ENCODE measurements at regions not wholly inside any gene's neighbourhood (a gene's known extent, or its start where the extent isn't known, plus 50 kb on each side); places are given as distances from the start of the nearest gene placed in this dataset.
"Not testable (repeated sequence)": the region's sequence is repeated elsewhere in the genome, so short reads cannot be mapped to it uniquely, and the experiment has no call there.

DNA sequence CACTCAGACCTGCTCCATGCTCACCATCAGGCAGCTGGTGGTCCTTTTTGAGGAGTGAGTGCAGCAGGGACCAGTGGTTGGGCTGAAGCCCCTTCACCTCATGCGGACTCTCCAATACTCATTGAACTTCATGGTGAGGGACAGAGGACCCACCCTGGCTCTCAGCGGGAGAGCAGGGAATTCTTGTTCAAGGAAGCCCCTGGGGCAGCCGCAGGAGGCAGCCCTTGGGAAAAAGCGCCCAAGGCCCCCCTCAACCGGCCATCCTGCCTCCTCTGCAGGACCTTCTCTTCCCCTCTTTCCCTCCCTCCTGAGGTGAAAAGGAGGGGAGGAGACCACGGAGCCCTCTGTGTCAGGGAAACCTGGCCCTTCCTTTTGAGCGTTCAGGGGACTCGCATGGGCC, 4510.9 kb upstream of the OR11H1 start:
- DNase-seq; intact Hi-C loops (cut with DNase I): not testable (repeated sequence)
- ATAC-seq: peak in 1 of 2 donors; percentile 37

DNA sequence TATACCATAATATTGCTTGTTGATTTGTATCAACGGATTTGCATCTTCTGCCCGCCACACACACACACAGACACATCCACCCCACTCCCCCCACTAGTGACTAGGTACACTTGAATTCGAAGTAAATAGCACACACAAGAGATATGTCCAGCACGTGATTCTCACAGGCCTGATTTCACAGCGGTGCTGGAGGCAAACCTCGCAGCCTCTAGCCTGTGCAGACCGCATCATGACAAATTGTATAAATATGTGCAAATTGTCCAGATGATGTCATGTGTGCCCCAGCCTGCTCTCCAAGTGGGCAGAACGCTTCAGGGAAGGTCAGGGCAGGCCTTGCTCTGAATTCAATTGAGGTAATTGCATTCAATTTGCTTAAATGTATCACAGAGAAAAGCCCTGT, 4507.5 kb upstream of the OR11H1 start:
- ATAC-seq: peak in 1 of 2 donors; percentile 7
- DNase-seq; intact Hi-C loops (cut with DNase I): not testable (repeated sequence)

DNA sequence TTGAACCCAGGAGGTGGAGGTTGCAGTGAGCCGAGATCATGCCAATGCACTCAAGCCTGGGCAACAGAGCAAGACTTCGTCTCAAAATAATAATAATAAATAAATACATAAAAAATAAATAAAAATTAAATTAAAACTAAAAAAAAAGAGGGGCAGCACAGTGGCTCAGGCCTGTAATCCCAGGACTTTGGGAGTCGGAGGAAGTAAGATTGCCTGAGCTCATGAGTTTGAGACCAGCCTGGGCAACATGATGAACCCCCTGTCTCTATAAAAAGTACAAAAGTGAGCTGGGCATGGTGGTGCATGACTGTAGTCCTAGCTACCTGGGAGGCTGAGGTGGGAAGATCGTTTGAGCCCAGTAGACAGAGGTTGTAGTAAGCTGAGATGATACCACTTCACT, 4501.5 kb upstream of the OR11H1 start:
- intact Hi-C loops (cut with DNase I); ATAC-seq; DNase-seq: not testable (repeated sequence)

DNA sequence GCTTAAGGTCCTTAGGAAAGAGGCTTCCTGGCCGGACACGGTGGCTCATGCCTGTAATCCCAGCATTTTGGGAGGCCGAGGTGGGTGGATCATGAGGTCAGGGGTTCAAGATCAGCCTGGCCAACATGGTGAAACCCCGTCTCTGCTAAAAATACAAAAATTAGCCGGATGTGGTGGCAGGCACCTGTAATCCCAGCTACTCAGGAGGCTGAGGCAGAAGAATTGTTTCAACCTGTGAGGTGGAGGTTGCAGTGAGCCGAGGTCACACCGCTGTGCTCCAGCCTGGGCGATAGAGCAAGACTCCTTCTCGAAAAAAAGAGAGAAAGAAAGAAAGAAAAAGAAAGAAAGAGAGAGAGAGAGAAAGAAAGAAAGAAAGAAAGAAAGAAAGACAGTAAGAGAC, 4500.9 kb upstream of the OR11H1 start:
- DNase-seq; ATAC-seq; intact Hi-C loops (cut with DNase I): not testable (repeated sequence)

DNA sequence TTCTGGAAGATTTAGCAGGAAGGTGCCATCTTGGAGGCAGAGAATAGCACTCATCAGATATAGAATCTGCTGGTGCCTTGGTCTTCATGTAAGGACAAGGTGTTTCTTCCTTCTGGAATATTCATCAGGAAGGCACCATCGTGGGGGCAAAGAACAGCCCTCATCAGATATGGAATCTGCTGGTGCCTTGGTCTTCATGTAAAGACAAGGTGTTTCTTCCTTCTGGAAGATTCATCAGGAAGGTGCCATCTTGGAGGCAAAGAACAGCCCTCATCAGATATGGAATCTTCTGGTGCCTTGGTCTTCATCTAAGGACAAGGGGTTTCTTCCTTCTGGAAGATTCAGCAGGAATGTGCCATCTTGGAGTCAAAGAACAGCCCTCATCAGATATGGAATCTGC, 4500.5 kb upstream of the OR11H1 start:
- ATAC-seq; intact Hi-C loops (cut with DNase I); DNase-seq: not testable (repeated sequence)

DNA sequence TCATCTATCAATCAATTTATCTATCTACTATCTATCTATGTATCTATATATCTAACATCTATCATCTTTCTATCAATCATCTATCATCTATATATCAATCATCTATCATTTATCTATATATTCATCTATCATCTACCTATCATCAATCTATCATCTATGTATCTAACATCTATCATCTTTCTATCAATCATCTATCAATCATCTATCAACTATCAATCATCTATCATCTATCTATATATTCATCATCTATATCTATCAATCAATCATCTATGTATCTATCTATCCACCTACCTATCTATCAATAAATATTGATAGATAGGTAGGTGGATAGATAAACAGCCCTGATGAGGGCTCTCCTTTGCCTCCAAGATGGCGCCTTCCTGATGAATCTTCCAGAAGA, 4499.8 kb upstream of the OR11H1 start:
- intact Hi-C loops (cut with DNase I); ATAC-seq; DNase-seq: not testable (repeated sequence)

DNA sequence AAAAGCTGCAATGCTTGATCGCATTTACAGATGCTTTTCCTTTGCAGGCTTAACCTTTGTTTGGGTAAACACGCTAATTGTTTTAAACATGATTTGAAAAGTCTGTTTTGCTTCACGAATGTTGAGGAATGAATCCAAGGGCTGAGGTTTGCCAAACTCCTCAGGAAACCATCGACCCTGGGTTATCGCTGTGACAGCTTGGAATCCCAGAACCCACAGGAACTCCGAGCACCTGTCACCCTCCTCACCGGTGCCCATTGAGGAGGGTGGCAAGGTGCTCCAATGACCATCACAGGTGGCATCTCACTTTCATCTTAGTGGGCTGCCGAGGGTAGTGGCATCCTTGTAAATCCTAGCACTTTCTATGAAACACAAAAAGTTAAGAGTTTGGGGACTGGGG, 4498.5 kb upstream of the OR11H1 start:
- ATAC-seq: peak in 1 of 2 donors; percentile 7
- DNase-seq; intact Hi-C loops (cut with DNase I): not testable (repeated sequence)

DNA sequence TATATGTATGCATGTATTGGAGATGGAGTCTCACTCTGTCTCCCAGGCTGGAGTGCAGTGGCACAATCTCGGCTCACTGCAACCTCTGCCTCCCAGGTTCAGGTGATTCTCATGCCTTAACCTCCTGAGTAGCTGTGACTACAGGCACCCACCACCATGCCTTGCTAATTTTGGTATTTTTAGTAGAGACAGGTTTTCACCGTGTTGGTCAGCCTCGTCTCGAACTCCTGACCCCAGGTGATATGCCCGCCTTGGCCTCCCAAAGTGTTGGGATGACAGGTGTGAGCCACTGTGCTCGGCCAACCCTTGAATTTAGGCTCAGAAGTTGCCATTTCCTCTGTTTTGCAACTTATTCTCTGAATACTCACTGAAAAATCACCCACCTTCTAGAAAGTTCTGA, 4498.0 kb upstream of the OR11H1 start:
- intact Hi-C loops (cut with DNase I); DNase-seq; ATAC-seq: not testable (repeated sequence)

DNA sequence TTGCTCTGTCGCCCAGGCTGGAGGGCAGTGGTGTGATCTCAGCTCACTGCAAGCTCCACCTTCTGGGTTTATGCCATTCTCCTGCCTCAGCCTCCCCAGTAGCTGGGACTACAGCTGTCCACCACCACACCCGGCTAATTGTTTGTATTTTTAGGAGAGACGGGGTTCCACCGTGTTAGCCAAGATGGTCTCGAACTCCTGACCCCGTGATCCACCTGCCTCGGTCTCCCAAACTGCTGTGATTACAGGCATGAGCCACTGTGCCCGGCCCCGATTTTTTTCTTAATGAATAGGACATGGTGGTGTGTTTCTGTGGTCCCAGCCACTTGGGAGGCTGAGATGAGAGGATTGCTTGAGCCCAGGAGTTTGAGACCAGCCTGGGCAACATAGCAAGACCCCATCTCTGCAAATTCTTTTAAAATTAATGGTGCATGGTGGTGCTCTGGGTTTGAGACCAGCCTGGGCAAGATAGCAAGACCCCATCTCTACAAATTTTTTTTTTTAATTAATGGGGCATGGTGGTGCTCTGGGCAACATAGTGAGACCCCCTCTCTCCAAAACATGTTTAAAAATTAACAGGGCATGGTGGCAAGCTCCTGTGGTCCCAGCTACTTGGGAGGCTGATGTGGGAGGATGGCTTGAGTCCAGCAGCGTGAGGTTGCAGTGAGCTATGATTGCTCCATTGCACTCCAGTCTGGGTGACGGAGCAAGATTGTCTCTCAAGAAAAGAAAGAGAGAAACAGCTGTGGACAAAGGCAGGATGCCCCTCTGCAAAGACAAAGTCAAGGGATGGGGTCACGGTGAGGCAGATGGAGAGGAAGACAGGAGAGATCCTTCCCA, 4497.2 kb upstream of the OR11H1 start:
- intact Hi-C loops (cut with DNase I); DNase-seq; ATAC-seq: not testable (repeated sequence)

DNA sequence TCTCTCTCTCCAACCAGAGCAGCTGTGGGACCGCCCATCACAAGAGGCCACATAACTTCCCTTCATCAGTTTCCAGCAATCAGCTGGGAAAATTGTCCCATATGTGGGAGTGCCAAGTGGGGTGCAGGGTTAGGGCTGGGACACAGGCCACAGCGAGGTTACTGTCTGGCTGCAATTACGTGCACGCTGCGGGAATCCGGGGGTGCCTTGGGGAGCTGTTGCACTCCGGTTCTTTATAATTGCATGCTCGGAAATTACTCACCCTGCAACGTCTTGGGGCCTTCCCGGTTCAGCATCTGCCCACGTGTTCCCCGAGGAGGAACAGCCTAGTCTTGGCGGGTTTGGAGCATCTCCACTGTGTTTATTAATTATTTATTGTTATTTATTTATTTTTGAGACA, 4495.9 kb upstream of the OR11H1 start:
- DNase-seq; intact Hi-C loops (cut with DNase I); ATAC-seq: not testable (repeated sequence)

DNA sequence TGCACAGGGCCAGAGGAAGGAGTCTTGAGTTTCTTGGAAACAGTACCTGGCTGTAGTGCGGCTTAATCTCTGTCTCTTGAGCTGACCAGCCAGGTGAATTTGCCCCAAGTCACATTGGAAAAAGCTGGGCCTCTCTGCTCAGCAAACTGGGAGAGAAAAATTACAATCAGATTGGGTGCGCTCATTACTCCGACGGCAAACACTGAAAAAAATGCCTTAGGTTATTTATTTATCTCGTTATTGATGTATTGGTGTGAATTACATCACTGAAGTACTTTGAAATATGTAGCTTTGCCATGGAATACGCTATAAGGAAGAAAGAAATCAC, 4493.4 kb upstream of the OR11H1 start:
- DNase-seq; intact Hi-C loops (cut with DNase I); ATAC-seq: not testable (repeated sequence)

DNA sequence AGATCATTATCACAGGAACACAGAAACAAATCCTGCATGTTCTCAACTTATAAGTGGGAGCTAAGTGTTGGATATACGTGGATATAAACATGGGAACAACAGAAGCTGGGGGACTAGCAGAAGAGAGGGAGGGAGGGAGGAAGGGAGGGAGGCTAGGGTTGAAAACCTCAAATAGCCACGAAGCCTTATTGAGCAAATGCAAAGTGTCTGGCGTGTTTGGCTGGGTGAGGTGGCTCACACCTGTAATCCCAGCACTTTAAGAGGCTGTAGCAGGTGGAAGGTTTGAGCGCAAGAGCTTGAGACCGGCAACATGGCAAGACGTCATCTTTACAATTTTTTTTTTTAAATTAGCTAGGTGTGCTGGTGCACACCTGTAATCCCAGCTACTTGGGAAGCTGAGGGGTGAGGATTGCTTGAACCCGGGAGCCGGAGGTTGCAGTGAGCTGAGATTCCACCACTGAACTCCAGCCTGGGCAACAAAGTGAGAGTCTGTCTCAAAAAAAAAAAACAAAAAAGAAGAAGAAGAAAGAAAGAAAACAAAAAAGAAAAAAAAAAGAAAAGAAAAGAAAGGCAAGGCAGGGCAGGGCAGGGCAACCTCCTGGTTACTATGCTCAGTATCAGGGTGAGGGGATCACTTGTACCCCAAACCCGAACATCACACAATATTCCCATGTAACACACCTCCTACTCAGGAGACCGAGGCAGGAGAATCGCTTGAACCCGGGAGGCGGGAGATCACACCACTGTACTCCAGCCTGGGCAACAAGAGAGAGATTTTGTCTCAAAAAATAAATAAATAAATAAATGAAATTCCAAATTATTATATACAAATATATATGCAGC, 4492.7 kb upstream of the OR11H1 start:
- peak in 1 of 2 donors; percentile 7 for ATAC-seq
- intact Hi-C loops (cut with DNase I); DNase-seq: not testable (repeated sequence)

DNA sequence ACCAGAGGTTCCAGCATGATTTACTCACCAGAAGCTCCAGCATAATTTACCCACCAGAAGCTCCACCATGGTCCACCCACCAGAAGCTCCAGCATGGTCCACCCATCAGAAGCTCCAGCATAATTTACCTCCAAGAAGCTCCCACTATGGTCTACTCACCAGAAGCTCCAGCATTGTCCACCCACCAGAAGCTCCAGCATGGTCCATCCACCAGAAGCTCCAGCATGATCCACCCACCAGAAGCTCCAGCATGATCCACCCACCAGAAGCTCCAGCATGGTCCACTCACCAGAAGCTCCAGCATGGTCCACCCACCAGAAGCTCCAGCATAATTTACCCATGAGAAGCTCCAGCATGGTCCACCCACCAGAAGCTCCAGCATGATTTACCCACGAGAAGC, 4490.7 kb upstream of the OR11H1 start:
- ATAC-seq; intact Hi-C loops (cut with DNase I); DNase-seq: not testable (repeated sequence)

DNA sequence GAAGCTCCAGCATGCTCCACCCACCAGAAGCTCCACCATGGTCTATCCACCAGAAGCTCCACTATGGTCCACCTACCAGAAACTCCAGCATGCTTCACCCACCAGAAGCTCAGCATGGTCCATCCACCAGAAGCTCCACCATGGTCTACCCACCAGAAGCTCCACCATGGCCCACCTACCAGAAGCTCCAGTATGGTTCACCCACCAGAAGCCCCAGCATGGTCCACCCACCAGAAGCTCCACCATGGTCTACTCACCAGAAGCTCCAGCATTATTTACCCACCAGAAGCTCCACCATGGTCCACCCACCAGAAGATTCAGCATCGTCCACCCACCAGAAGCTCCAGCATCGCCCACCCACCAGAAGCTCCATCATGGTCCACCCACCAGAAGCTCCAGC, 4490.2 kb upstream of the OR11H1 start:
- intact Hi-C loops (cut with DNase I); ATAC-seq; DNase-seq: not testable (repeated sequence)

DNA sequence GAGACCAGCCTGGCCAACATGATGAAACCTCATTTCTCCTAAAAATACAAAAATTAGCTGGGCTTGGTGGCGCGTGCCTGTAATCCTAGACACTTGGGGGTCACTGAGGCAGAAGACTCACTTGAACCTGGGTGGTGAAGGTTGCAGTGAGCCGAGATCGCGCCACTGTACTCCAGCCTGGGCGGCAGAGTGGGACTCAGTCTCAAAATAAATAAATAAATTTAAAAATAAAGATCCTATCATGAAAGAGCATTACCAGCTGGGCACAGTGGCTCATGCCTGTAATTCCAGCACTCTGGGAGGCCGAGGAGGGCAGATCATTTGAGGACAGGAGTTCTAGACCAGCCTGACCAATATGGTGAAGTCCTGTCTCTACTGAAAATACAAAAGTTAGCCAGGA, 4489.2 kb upstream of the OR11H1 start:
- ATAC-seq; intact Hi-C loops (cut with DNase I); DNase-seq: not testable (repeated sequence)

DNA sequence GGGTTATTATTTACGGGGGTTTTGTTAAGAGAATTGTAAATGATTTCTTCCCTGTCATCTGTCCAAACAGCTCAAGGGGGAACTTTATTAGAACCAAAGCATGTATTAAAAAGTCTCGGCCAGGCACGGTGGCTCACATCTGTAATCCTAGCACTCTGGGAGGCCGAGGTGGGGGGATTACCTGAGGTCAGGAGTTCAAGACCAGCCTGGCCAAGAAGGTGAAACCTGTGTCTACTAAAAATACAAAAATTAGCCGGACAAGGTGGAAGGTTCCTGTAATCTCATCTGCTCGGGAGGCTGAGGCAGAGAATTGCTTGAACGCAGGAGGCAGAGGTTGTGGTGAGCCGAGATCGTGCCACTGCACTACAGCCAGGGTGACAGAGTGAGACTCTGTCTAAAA, 4486.6 kb upstream of the OR11H1 start:
- intact Hi-C loops (cut with DNase I); DNase-seq; ATAC-seq: not testable (repeated sequence)

DNA sequence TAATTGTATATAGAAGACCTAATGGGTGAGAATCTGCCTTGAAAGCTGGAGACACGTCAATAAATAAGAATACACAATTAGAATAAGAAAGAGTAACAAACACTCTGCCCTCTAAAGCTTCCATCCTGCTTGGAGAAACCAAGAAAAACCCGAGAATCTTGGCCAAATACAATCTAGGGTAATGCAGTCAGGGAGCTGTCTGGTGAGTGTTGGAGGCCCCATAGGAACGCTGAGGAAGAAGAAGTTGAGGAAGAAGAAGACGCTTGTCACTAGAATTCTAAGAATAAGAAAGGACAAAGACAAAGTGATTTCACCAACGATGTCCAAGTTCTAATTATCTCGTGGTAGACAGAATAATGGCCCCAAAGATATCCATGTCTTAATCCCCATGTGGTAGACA, 4485.9 kb upstream of the OR11H1 start:
- no peak for ATAC-seq
- intact Hi-C loops (cut with DNase I): no loop called here
- DNase-seq: no peak

DNA sequence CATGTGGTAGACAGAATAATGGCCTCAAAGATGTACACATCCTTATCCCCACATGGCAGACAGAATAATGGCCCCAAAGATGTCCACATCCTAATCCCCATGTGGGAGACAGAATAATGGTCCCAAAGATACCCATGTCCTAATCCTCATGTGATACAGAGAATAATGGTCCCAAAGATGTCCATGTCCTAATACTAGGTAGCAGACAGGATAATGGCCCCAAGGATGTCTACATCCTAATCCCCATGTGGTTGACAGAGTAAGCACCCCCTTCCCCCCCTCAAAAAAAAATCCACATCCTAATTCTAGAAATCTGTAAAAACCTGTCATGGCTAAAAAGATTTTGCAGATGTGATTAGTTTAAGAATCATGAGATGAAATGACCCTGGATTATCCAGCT, 4484.7 kb upstream of the OR11H1 start:
- ATAC-seq, DNase-seq: not testable (repeated sequence)

DNA sequence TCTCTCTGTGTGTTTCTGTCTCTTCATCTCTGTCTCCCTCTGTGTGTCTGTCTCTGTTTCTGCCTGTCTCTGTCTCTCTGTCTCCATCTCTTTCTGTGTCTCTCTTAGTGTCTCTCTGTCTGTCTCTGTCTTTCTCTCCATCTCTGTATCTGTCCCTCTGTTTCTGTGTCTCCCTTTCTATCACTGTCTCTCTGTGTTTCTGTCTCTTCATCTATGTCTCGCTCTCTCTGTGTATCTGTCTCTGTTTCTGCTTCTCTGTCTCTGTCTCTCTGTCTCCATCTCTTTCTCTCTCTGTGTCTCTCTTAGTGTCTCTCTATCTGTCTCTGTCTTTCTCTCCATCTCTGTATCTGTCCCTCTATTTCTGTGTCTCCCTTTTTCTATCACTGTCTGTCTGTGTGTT, 4479.1 kb upstream of the OR11H1 start:
- intact Hi-C loops (cut with DNase I); ATAC-seq; DNase-seq: not testable (repeated sequence)

More for the DNA sequence above, 4484.7 kb upstream of the OR11H1 start:
- intact Hi-C loops (cut with DNase I): not testable (repeated sequence)

DNA sequence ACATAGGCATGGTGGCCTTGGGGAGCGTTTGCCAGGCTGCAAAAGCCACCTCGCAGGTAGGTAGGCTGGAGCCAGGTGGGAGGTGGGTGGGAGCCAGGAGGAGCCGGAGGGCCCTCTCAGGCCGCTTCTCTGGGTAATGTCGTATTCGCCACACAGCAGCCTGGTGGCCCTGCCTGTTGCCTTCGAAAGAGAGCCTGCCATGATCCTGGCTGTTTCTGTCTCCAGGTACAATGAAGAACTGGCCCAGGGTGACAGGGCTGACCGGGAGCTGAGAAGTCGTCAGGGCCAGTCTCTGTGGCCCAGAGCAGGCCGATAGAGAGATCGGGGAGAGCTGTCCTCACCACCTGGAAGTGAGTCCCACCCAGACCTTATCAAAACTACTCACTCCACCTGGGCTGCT, 4477.8 kb upstream of the OR11H1 start:
- intact Hi-C loops (cut with DNase I); DNase-seq; ATAC-seq: not testable (repeated sequence)

Data from left cardiac atrium (tissue), 4 donors.